Panc1 (cell line): ENCODE measurements at regions not wholly inside any gene's neighbourhood (a gene's known extent, or its start where the extent isn't known, plus 50 kb on each side); places are given as distances from the start of the nearest gene placed in this dataset.
"Not testable (repeated sequence)": the region's sequence is repeated elsewhere in the genome, so short reads cannot be mapped to it uniquely, and the experiment has no call there.

ENCODE experiments used
- ATAC-seq: fragments of 200-7000 bp; cut with Tn5 transposase; 2 replicates; pipeline ENCODE4 v1.9.1; 2020; ENCODE audit warnings: mild to moderate bottlenecking, moderate library complexity
- BruUV-seq: library from RNA; stranded (reverse); fragments of 400-500 nt; replicated peaks from 2 replicates; lab custom pipeline; 2021; lab: Mats Ljungman, UMichigan
- CTCF ChIA-PET: fragments of 300-600 bp; sonication (Branson Sonifier 250); formaldehyde crosslinking; loops from one replicate; lab custom pipeline; 2022; ENCODE audit warnings: antibody characterized with exemption; lab: Charles Lee
- POLR2A ChIA-PET: fragments of 300-600 bp; sonication (Branson Sonifier 250); formaldehyde crosslinking; loops from one replicate; lab custom pipeline; 2022; ENCODE audit warnings: antibody characterized with exemption; lab: Charles Lee
- DNase-seq: peaks from one replicate; pipeline ENCODE4 v3.0.0-alpha.2; 2010; ENCODE audit warnings: low read depth, low spot score
- H3K27ac ChIP-seq: 2 replicates; pipeline ENCODE4 v1.5.1; 2011; ENCODE audit warnings: mild to moderate bottlenecking, low read length, inconsistent platforms
- H3K27me3 ChIP-seq: fragments of 200-500 bp; sonication (Bioruptor generic); 2 replicates; pipeline ENCODE4 v1.6.0; 2014; ENCODE audit warnings: low read length, inconsistent platforms; ENCODE audit not compliant: control insufficient read depth, insufficient read depth
- H3K36me3 ChIP-seq: fragments of 200-500 bp; sonication (Bioruptor generic); 2 replicates; pipeline ENCODE4 v1.5.1; 2014; ENCODE audit warnings: inconsistent platforms, mild to moderate bottlenecking, low read length, moderate library complexity; ENCODE audit not compliant: control insufficient read depth, insufficient read depth
- H3K4me1 ChIP-seq: 2 replicates; pipeline ENCODE4 v1.5.1; 2011; ENCODE audit warnings: inconsistent platforms, mild to moderate bottlenecking, low read length, moderate library complexity; ENCODE audit not compliant: control insufficient read depth, insufficient read depth
- H3K4me3 ChIP-seq, 2 experiments: 2 replicates each; pipeline ENCODE4 v1.5.1; 2011 to 2012; ENCODE audit warnings: low read depth in 2 of 2, low read length in 2 of 2, mild to moderate bottlenecking in 2 of 2, inconsistent platforms in 1 of 2, moderate library complexity in 1 of 2
- H3K9me3 ChIP-seq: fragments of 200-500 bp; sonication (Bioruptor generic); 2 replicates; pipeline ENCODE4 v1.5.1; 2014; ENCODE audit warnings: low read depth, mild to moderate bottlenecking, inconsistent platforms, low read length, moderate library complexity; ENCODE audit not compliant: control insufficient read depth, insufficient read depth
- CTCF ChIP-seq: fragments of 450-650 bp; IDR thresholded peaks from 2 replicates; pipeline ENCODE4 v1.5.1; 2017; ENCODE audit warnings: mild to moderate bottlenecking
- POLR2AphosphoS5 ChIP-seq: IDR thresholded peaks from 2 replicates; pipeline ENCODE4 v1.6.1; 2012; ENCODE audit warnings: mild to moderate bottlenecking, low read depth, low read length, moderate library complexity
- REST ChIP-seq, 2 experiments: IDR thresholded peaks; 2 replicates each; pipeline ENCODE4 v1.6.1; 2011 to 2012; ENCODE audit warnings: low read depth in 2 of 2, control low read depth in 1 of 2, low read length in 1 of 2, mild to moderate bottlenecking in 1 of 2, moderate library complexity in 1 of 2; ENCODE audit not compliant: insufficient read depth in 1 of 2
- SIN3A ChIP-seq: IDR thresholded peaks from 2 replicates; pipeline ENCODE4 v1.6.1; 2012; ENCODE audit warnings: low read depth, mild to moderate bottlenecking, low read length, moderate library complexity, borderline replicate concordance; ENCODE audit not compliant: insufficient read depth
- TCF7L2 ChIP-seq: IDR thresholded peaks from 2 replicates; pipeline ENCODE4 v1.6.1; 2011; ENCODE audit warnings: mild to moderate bottlenecking, low read depth, low read length, inconsistent platforms
- in situ Hi-C: cut with HindIII; loops from 2 replicates; pipeline ENCODE4 v1.10.0; 2016; ENCODE audit warnings: low sequenced_read_pairs, low pct_unique_long_range_greater_than_20kb
- intact Hi-C: fragments of 100-400 bp; cut with micrococcal nuclease; formaldehyde crosslinking; loops from one replicate; pipeline ENCODE4 v1.10.0; 2022; ENCODE audit not compliant: unreplicated experiment

- H3K27ac ChIP-seq, result no peak overlapping the region
- no peak for DNase-seq
- H3K9me3 ChIP-seq, result no peaks in the 10 kb centered on the region
- intact Hi-C loops, result no loop called here
- H3K36me3 ChIP-seq, result no peaks in the 10 kb centered on the region
- ATAC-seq, result no peak
- BruUV-seq, result no TSS peak
- H3K27me3 ChIP-seq, result no peaks in the 10 kb centered on the region
- CTCF ChIA-PET, result interaction anchor here (0.6 kb wide), 1 partner anchor 35 kb away, joined by 3 read pairs; no protein-coding TSS in a partner anchor
- POLR2A ChIA-PET, result no interaction called here
- no peak for TF ChIP-seq REST (IDR thresholded peaks at IDR 0.05; ENCODE audit: insufficient read depth in 1 of 2, low read depth in 2 of 2, low read length in 1 of 2)
- no peak for TF ChIP-seq CTCF
- no peak for TF ChIP-seq POLR2AphosphoS5
- no peak for TF ChIP-seq SIN3A
- TF ChIP-seq TCF7L2, result no peak
- no peaks in the 10 kb centered on the region for H3K4me1 ChIP-seq
- in situ Hi-C loops, result no loop called here
- no peak overlapping the region for H3K4me3 ChIP-seq
These were observed 317.5 kb upstream of the MAGI2 start for GRCh38 chr7:79770970-79771369.

GRCh38 chr7:79770063-79770462 is 316.6 kb upstream of the MAGI2 start:
- no peaks in the 10 kb centered on the region for H3K9me3 ChIP-seq
- TF ChIP-seq SIN3A, result no peak
- no peak for TF ChIP-seq POLR2AphosphoS5
- TF ChIP-seq CTCF, result no peak
- no peak for ATAC-seq
- no peaks in the 10 kb centered on the region for H3K4me1 ChIP-seq
- in situ Hi-C loops (no loop called here), intact Hi-C loops (no loop called here)
- no peak overlapping the region for H3K4me3 ChIP-seq
- H3K27ac ChIP-seq, result no peak overlapping the region
- H3K36me3 ChIP-seq, result no peaks in the 10 kb centered on the region
- no TSS peak for BruUV-seq
- H3K27me3 ChIP-seq, result no peaks in the 10 kb centered on the region
- ChIA-PET POLR2A (no interaction called here), CTCF (no interaction called here)
- DNase-seq, result no peak

- BruUV-seq, intact Hi-C loops, H3K4me3 ChIP-seq, H3K36me3 ChIP-seq, ATAC-seq, CTCF ChIA-PET, DNase-seq, in situ Hi-C loops, H3K4me1 ChIP-seq, H3K27ac ChIP-seq, POLR2A ChIA-PET, H3K9me3 ChIP-seq, H3K27me3 ChIP-seq: not testable (repeated sequence)
These were observed 314.6 kb upstream of the MAGI2 start for GRCh38 chr7:79767876-79768560.

- H3K27ac ChIP-seq, intact Hi-C loops, H3K4me3 ChIP-seq, in situ Hi-C loops, DNase-seq, BruUV-seq, CTCF ChIA-PET, ATAC-seq, H3K4me1 ChIP-seq, H3K9me3 ChIP-seq, H3K36me3 ChIP-seq, POLR2A ChIA-PET, H3K27me3 ChIP-seq: not testable (repeated sequence)
These were observed 313.7 kb upstream of the MAGI2 start for GRCh38 chr7:79767192-79767591.
